ENCODE measurements at regions not wholly inside any gene's neighbourhood (a gene's known extent, or its start where the extent isn't known, plus 50 kb on each side); places are given as distances from the start of the nearest gene placed in this dataset.
"Not testable (repeated sequence)": the region's sequence is repeated elsewhere in the genome, so short reads cannot be mapped to it uniquely, and the experiment has no call there.

GRCh38 chr5:62922191-62922590 lies 343.6 kb downstream of the LRRC70 start:
- TF ChIP-seq CTCF (IDR thresholded peaks at IDR 0.05; ENCODE audit: low read depth, low read length): no peak

GRCh38 chr5:62920856-62921255 lies 342.2 kb downstream of the LRRC70 start:
- no peak overlapping the region for H3K4me3 ChIP-seq (ENCODE audit: low read depth, low read length)
- no peak for TF ChIP-seq CTCF (IDR thresholded peaks at IDR 0.05; ENCODE audit: low read depth, low read length)

More at GRCh38 chr5:62922191-62922590, 343.6 kb downstream of the LRRC70 start:
- no peak overlapping the region for H3K4me3 ChIP-seq (ENCODE audit: low read depth, low read length)

GRCh38 chr5:62909326-62909725 lies 330.7 kb downstream of the LRRC70 start:
- no peak overlapping the region for H3K4me3 ChIP-seq (ENCODE audit: low read depth, low read length)
- no peak for TF ChIP-seq CTCF (IDR thresholded peaks at IDR 0.05; ENCODE audit: low read depth, low read length)

GRCh38 chr5:62902126-62902525 lies 323.5 kb downstream of the LRRC70 start:
- no peak for TF ChIP-seq CTCF (IDR thresholded peaks at IDR 0.05; ENCODE audit: low read depth, low read length)
- no peak overlapping the region for H3K4me3 ChIP-seq (ENCODE audit: low read depth, low read length)

GRCh38 chr5:62900976-62901375 lies 322.4 kb downstream of the LRRC70 start:
- TF ChIP-seq CTCF (IDR thresholded peaks at IDR 0.05; ENCODE audit: low read depth, low read length): no peak
- H3K4me3 ChIP-seq (ENCODE audit: low read depth, low read length): no peak overlapping the region

GRCh38 chr5:62896121-62896893 lies 317.7 kb downstream of the LRRC70 start:
- no peak overlapping the region for H3K4me3 ChIP-seq (ENCODE audit: low read depth, low read length)
- TF ChIP-seq CTCF (IDR thresholded peaks at IDR 0.05; ENCODE audit: low read depth, low read length): no peak

- H3K4me3 ChIP-seq (ENCODE audit: low read depth, low read length): no peak overlapping the region
- no peak for TF ChIP-seq CTCF (IDR thresholded peaks at IDR 0.05; ENCODE audit: low read depth, low read length)
These were observed 308.1 kb downstream of the LRRC70 start for GRCh38 chr5:62886603-62887315.

GRCh38 chr5:62837330-62837729 lies 258.7 kb downstream of the LRRC70 start:
- not testable (repeated sequence) for H3K4me3 ChIP-seq (ENCODE audit: low read depth, low read length)
